ENCODE measurements at regions not wholly inside any gene's neighbourhood (a gene's known extent, or its start where the extent isn't known, plus 50 kb on each side); places are given as distances from the start of the nearest gene placed in this dataset.

- no peaks in the 10 kb centered on the region for H3K36me3 ChIP-seq
- DNase-seq (ENCODE audit: low read depth in 1 of 2, low spot score in 1 of 2), result no peak
- H3K27ac ChIP-seq, result no peak overlapping the region
- no peaks in the 10 kb centered on the region for H3K9me3 ChIP-seq (ENCODE audit: low read depth)
- TF ChIP-seq CTCF (IDR thresholded peaks at IDR 0.05; ENCODE audit: low read depth, low read length), result no peak
- no peaks in the 10 kb centered on the region for H3K4me1 ChIP-seq (ENCODE audit: low read depth)
- no peaks in the 10 kb centered on the region for H3K27me3 ChIP-seq
- H3K4me3 ChIP-seq, result no peak overlapping the region
These were observed 123.1 kb downstream of the PLEKHG1 start for GRCh38 chr6:150722614-150723344.

DNA sequence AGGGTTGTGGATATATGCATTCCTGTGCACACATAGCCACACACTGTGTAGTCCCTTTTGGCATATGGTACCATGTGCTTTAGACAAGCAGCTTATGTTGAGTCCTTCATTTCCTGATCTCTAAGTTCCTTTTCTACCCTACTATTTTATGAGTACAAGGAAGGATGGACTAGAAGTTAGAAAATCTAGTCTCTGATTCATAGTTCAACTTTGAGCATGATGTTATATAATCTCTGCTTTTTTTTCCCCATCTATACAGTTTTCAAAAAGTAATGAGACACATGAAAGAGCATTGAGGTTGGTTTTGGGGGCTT, 123.6 kb downstream of the PLEKHG1 start:
- no peak overlapping the region for H3K27ac ChIP-seq
- H3K4me3 ChIP-seq, result no peak overlapping the region
- TF ChIP-seq CTCF (IDR thresholded peaks at IDR 0.05; ENCODE audit: low read depth, low read length), result no peak
- H3K36me3 ChIP-seq, result no peaks in the 10 kb centered on the region
- no peaks in the 10 kb centered on the region for H3K4me1 ChIP-seq (ENCODE audit: low read depth)
- H3K9me3 ChIP-seq (ENCODE audit: low read depth), result no peaks in the 10 kb centered on the region
- no peaks in the 10 kb centered on the region for H3K27me3 ChIP-seq
- DNase-seq (ENCODE audit: low read depth in 1 of 2, low spot score in 1 of 2), result no peak

- H3K36me3 ChIP-seq, result no peaks in the 10 kb centered on the region
- no peak for DNase-seq (ENCODE audit: low read depth in 1 of 2, low spot score in 1 of 2)
These were observed 124.2 kb downstream of the PLEKHG1 start for GRCh38 chr6:150723857-150724256.

GRCh38 chr6:150725795-150726194, 126.1 kb downstream of the PLEKHG1 start:
- H3K36me3 ChIP-seq, result no peaks in the 10 kb centered on the region
- no peak overlapping the region for H3K4me3 ChIP-seq
- H3K27ac ChIP-seq, result no peak overlapping the region
- TF ChIP-seq CTCF (IDR thresholded peaks at IDR 0.05; ENCODE audit: low read depth, low read length), result no peak
- H3K27me3 ChIP-seq, result no peaks in the 10 kb centered on the region
- no peak for DNase-seq (ENCODE audit: low read depth in 1 of 2, low spot score in 1 of 2)
- no peaks in the 10 kb centered on the region for H3K4me1 ChIP-seq (ENCODE audit: low read depth)
- no peaks in the 10 kb centered on the region for H3K9me3 ChIP-seq (ENCODE audit: low read depth)

More at GRCh38 chr6:150723857-150724256, 124.2 kb downstream of the PLEKHG1 start:
- Histone ChIP-seq H3K27me3 (no peaks in the 10 kb centered on the region), H3K4me3 (no peak overlapping the region), H3K9me3 (ENCODE audit: low read depth) (no peaks in the 10 kb centered on the region), H3K27ac (no peak overlapping the region), H3K4me1 (ENCODE audit: low read depth) (no peaks in the 10 kb centered on the region)
- no peak for TF ChIP-seq CTCF (IDR thresholded peaks at IDR 0.05; ENCODE audit: low read depth, low read length)

- Histone ChIP-seq H3K9me3 (ENCODE audit: low read depth) (no peaks in the 10 kb centered on the region), H3K36me3 (no peaks in the 10 kb centered on the region), H3K4me3 (no peak overlapping the region), H3K27ac (no peak overlapping the region), H3K4me1 (ENCODE audit: low read depth) (no peaks in the 10 kb centered on the region), H3K27me3 (no peaks in the 10 kb centered on the region)
- TF ChIP-seq CTCF (IDR thresholded peaks at IDR 0.05; ENCODE audit: low read depth, low read length), result no peak
- no peak for DNase-seq (ENCODE audit: low read depth in 1 of 2, low spot score in 1 of 2)
These were observed 129.6 kb downstream of the PLEKHG1 start for GRCh38 chr6:150729188-150729748.

All from cardiac muscle cell (in vitro differentiated cells and primary cell).